HepG2 (cell line): ENCODE measurements at regions not wholly inside any gene's neighbourhood (a gene's known extent, or its start where the extent isn't known, plus 50 kb on each side); places are given as distances from the start of the nearest gene placed in this dataset.

Experiments used
- ATAC-seq: fragments of 200-7000 bp; cut with Tn5 transposase; 3 replicates; pipeline ENCODE4 v1.9.1; 2020; ENCODE audit warnings: mild to moderate bottlenecking, moderate library complexity
- BruUV-seq: library from RNA; stranded (reverse); fragments of 400-500 nt; replicated peaks from 2 replicates; lab custom pipeline; 2021; lab: Mats Ljungman, UMichigan
- CTCF ChIA-PET: fragments of 300-600 bp; formaldehyde crosslinking; extraction: SDS; loops from one replicate; lab custom pipeline; 2021; ENCODE audit warnings: low total read pairs, inconsistent platforms, low intra/inter-chr PET ratio; lab: Yijun Ruan, JAX
- POLR2A ChIA-PET: fragments of 350-600 bp; sonication (Branson Sonifier 250); formaldehyde crosslinking; loops from one replicate; lab custom pipeline; 2020; ENCODE audit warnings: antibody characterized with exemption, inconsistent platforms; lab: Yijun Ruan, JAX
- DNase-seq: peaks from one replicate; pipeline ENCODE4 v3.0.0-alpha.2; 2015; ENCODE audit warnings: low spot score
- FAIRE-seq: peaks from 3 replicates; lab custom pipeline; 2011; peaks lifted over from hg19 to GRCh38; lab: Jason Lieb, UNC
- H2AFZ ChIP-seq: one replicate; pipeline ENCODE4 v1.6.1; 2011; ENCODE audit warnings: low read length, inconsistent platforms
- H3K27ac ChIP-seq: fragments of 300-600 bp; 3 replicates; pipeline ENCODE4 v1.8.0; 2011; ENCODE audit warnings: mixed run types, mild to moderate bottlenecking, mixed read lengths, low read length, inconsistent platforms; ENCODE audit not compliant: insufficient read depth; ENCODE audit errors: extremely low read length
- H3K27me3 ChIP-seq, 2 experiments: fragments of 200-600 bp in 1 of 2; 2 replicates in 1 of 2; 3 replicates in 1 of 2; pipeline versions ENCODE4 v1.6.0 to v1.8.0; 2011; ENCODE audit warnings: low read length in 2 of 2, mild to moderate bottlenecking in 2 of 2, moderate library complexity in 2 of 2, inconsistent platforms in 1 of 2; ENCODE audit not compliant: insufficient read depth in 2 of 2, control insufficient read depth in 1 of 2
- H3K36me3 ChIP-seq, 2 experiments: fragments of 200-600 bp in 1 of 2; replicated peaks in 1 of 2; 2 replicates in 1 of 2; 3 replicates in 1 of 2; pipeline versions ENCODE4 v1.5.1 to v1.8.0; 2011; ENCODE audit warnings: low read length in 2 of 2, inconsistent platforms in 1 of 2; ENCODE audit not compliant: insufficient read depth in 2 of 2, control insufficient read depth in 1 of 2
- H3K4me1 ChIP-seq: 2 replicates; pipeline ENCODE4 v1.5.1; 2012; ENCODE audit warnings: low read length, inconsistent platforms; ENCODE audit not compliant: insufficient read depth
- H3K4me2 ChIP-seq: 2 replicates; pipeline ENCODE4 v1.6.0; 2011; ENCODE audit warnings: low read depth, low read length, inconsistent platforms
- H3K4me3 ChIP-seq, 3 experiments: fragments of 200-600 bp in 1 of 3; sonication (generic), shearing (Covaris generic) in 1 of 3; replicated peaks in 1 of 3; 2 replicates each; pipeline ENCODE4 v1.5.1; 2011 to 2016; ENCODE audit warnings: low read length in 3 of 3, inconsistent platforms in 2 of 3, low read depth in 2 of 3, mild to moderate bottlenecking in 2 of 3, control low read depth in 1 of 3, mixed read lengths in 1 of 3; ENCODE audit not compliant: insufficient read depth in 1 of 3
- H3K79me2 ChIP-seq: one replicate; pipeline ENCODE4 v1.6.1; 2011; ENCODE audit warnings: low read length, inconsistent platforms; ENCODE audit not compliant: insufficient read depth
- H3K9ac ChIP-seq: 2 replicates; pipeline ENCODE4 v1.6.0; 2011; ENCODE audit warnings: mild to moderate bottlenecking, low read depth, low read length, inconsistent platforms; ENCODE audit not compliant: insufficient read depth
- H3K9me3 ChIP-seq: 2 replicates; pipeline ENCODE4 v1.5.1; 2012; ENCODE audit warnings: mild to moderate bottlenecking, low read length
- H4K20me1 ChIP-seq: 2 replicates; pipeline ENCODE4 v1.6.0; 2011; ENCODE audit warnings: inconsistent platforms, mild to moderate bottlenecking, low read length, moderate library complexity; ENCODE audit not compliant: insufficient read depth
- ISL2 ChIP-seq: sonication (generic); formaldehyde crosslinking; IDR thresholded peaks from 2 replicates; pipeline ENCODE4 v1.5.0; 2020; ENCODE audit warnings: missing genetic modification reagents
- KDM2A ChIP-seq: sonication (generic); formaldehyde crosslinking; IDR thresholded peaks from 2 replicates; pipeline ENCODE4 v1.4.0; 2020; ENCODE audit warnings: low read depth, missing genetic modification reagents, borderline replicate concordance
- NFIC ChIP-seq: IDR thresholded peaks from 2 replicates; pipeline ENCODE4 v1.6.1; 2012; ENCODE audit warnings: mild to moderate bottlenecking, low read length, inconsistent platforms
- PHF20 ChIP-seq: sonication (generic); formaldehyde crosslinking; IDR thresholded peaks from 2 replicates; pipeline ENCODE4 v1.5.0; 2020; ENCODE audit warnings: mild to moderate bottlenecking, missing genetic modification reagents
- RARG ChIP-seq: sonication (generic); formaldehyde crosslinking; IDR thresholded peaks from 2 replicates; pipeline ENCODE4 v1.4.0; 2020; ENCODE audit warnings: low read depth, mild to moderate bottlenecking, missing genetic modification reagents
- SCMH1 ChIP-seq: sonication (generic); formaldehyde crosslinking; IDR thresholded peaks from 2 replicates; pipeline ENCODE4 v1.9.0; 2021; ENCODE audit warnings: missing genetic modification reagents, mild to moderate bottlenecking, borderline replicate concordance
- SRSF4 ChIP-seq: fragments of 200-400 bp; formaldehyde crosslinking; IDR thresholded peaks from one replicate; pipeline ENCODE4 v1.6.1; 2018; ENCODE audit warnings: mild to moderate bottlenecking, low read depth, low read length, moderate library complexity; ENCODE audit not compliant: poor library complexity, severe bottlenecking
- YEATS2 ChIP-seq: sonication (generic); formaldehyde crosslinking; IDR thresholded peaks from 2 replicates; pipeline ENCODE4 v1.4.0; 2020; ENCODE audit warnings: missing genetic modification reagents, borderline replicate concordance
- ZNF781 ChIP-seq: sonication (generic); formaldehyde crosslinking; IDR thresholded peaks from 2 replicates; pipeline ENCODE4 v1.5.1; 2020; ENCODE audit warnings: borderline replicate concordance, mild to moderate bottlenecking, missing genetic modification reagents; ENCODE audit errors: not compliant biosample characterization
- ZNF83 ChIP-seq: sonication (generic); formaldehyde crosslinking; IDR thresholded peaks from 2 replicates; pipeline ENCODE4 v1.4.0; 2020; ENCODE audit warnings: missing genetic modification reagents, mild to moderate bottlenecking, borderline replicate concordance
- ZSCAN29 ChIP-seq: sonication (generic); formaldehyde crosslinking; conservative IDR thresholded peaks from 2 replicates; pipeline ENCODE4 v1.4.0; 2020; ENCODE audit warnings: mild to moderate bottlenecking, missing genetic modification reagents
- in situ Hi-C: cut with HindIII; loops from 2 replicates; pipeline ENCODE4 v1.10.0; 2017; ENCODE audit warnings: low pct_unique_long_range_greater_than_20kb; ENCODE audit not compliant: extremely low pct_ligation_motif_present
- intact Hi-C: fragments of 100-400 bp; cut with micrococcal nuclease; formaldehyde crosslinking; loops from one replicate; pipeline ENCODE4 v1.10.0; 2022; ENCODE audit not compliant: unreplicated experiment
- TF ChIP-seq, protein P1 (sequence below): sonication (generic); formaldehyde crosslinking; IDR thresholded peaks from 2 replicates; pipeline ENCODE4 v1.5.0; 2020; ENCODE audit warnings: mild to moderate bottlenecking, missing genetic modification reagents

DNA sequence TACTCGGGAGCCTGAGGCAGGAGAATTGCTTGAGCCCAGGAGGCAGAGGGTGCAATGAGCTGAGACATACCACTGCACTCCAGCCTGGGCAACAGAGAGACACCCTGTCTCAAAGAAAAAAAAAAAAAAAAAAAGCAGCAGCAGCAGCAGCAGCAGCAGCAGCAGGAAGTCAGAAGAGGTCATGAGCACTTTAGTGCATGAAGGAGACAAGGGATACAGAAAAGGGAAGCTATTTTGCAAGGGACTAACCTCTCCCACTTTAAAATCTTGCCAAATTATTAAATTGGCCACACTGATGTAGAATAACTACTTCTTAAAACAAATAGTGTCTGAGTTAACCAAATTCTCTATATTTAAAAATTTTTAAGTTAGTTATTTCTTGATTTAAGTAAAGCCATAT is 113.4 kb upstream of the PDE1A start (continued):
- TF ChIP-seq, protein P1, sequence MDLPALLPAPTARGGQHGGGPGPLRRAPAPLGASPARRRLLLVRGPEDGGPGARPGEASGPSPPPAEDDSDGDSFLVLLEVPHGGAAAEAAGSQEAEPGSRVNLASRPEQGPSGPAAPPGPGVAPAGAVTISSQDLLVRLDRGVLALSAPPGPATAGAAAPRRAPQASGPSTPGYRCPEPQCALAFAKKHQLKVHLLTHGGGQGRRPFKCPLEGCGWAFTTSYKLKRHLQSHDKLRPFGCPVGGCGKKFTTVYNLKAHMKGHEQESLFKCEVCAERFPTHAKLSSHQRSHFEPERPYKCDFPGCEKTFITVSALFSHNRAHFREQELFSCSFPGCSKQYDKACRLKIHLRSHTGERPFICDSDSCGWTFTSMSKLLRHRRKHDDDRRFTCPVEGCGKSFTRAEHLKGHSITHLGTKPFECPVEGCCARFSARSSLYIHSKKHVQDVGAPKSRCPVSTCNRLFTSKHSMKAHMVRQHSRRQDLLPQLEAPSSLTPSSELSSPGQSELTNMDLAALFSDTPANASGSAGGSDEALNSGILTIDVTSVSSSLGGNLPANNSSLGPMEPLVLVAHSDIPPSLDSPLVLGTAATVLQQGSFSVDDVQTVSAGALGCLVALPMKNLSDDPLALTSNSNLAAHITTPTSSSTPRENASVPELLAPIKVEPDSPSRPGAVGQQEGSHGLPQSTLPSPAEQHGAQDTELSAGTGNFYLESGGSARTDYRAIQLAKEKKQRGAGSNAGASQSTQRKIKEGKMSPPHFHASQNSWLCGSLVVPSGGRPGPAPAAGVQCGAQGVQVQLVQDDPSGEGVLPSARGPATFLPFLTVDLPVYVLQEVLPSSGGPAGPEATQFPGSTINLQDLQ (CRISPR knock-in tag) = no peak
- no peak for TF ChIP-seq YEATS2
- TF ChIP-seq ZNF83 (CRISPR knock-in tag) = no peak
- TF ChIP-seq ZSCAN29 (CRISPR knock-in tag) = no peak
- no peak for TF ChIP-seq ISL2
- TF ChIP-seq ZNF781 (CRISPR knock-in tag) = no peak
- TF ChIP-seq PHF20 (CRISPR knock-in tag) = no peak
- no peak for TF ChIP-seq KDM2A (CRISPR knock-in tag)
- TF ChIP-seq SCMH1 (CRISPR knock-in tag) = no peak

DNA sequence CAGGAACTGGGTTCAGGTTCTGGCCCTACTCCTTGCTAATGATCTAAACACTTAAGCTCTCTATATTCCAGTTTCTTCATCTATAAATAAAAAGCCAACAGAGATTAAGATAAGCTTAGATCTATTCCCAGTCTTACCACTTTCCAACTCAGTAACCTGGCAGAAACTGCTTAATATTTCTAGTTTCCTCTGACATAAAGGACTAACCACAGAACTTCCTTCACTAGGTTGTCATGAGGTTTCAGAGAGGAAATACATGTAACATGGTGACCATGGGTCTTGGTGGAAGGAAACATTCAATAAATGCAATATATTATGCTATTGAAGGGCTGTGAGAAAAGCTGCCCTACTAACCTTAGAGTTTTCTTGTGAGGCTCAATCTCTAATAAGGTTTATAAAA is 114.4 kb upstream of the PDE1A start:
- no peak overlapping the region for H2AFZ ChIP-seq
- CTCF ChIA-PET = no interaction called here
- H3K27me3 ChIP-seq = no peaks in the 10 kb centered on the region; a peak in 1 of 5 replicates
- H3K4me1 ChIP-seq = no peaks in the 10 kb centered on the region
- BruUV-seq = no TSS peak
- intact Hi-C loops = no loop called here
- H3K27ac ChIP-seq = no peak overlapping the region
- TF ChIP-seq RARG = no peak
- no peak for TF ChIP-seq NFIC
- TF ChIP-seq SRSF4 = no peak
- no peak for ATAC-seq
- no peaks in the 10 kb centered on the region for H3K36me3 ChIP-seq
- no peak overlapping the region for H3K4me3 ChIP-seq
- no peaks in the 10 kb centered on the region for H4K20me1 ChIP-seq
- in situ Hi-C loops = no loop called here
- H3K9ac ChIP-seq = no peak overlapping the region
- no peaks in the 10 kb centered on the region for H3K79me2 ChIP-seq
- H3K4me2 ChIP-seq = no peak overlapping the region
- FAIRE-seq = no peak
- POLR2A ChIA-PET = no interaction called here
- DNase-seq = no peak
- H3K9me3 ChIP-seq = no peaks in the 10 kb centered on the region
